ENCODE measurements at regions not wholly inside any gene's neighbourhood (a gene's known extent, or its start where the extent isn't known, plus 50 kb on each side); places are given as distances from the start of the nearest gene placed in this dataset.

DNA sequence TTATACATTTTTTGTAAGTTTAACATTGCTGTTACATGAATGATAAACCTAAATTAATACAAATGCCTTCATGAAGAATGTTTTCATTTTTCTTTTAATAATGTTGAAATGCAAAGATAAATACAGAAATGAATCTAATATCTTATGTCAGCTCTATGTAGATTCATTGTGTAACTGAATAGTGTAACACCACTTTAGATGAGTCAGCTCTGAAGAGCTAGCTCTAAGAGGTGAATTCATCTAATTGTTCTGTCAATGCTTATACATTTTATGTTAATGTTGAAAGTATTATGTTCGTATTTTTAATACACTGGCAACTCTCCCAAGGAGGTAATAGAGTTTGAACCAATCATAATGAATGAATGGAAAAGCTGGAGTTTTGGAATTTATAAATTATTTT, 146.9 kb upstream of the FMR1 start:
- no peaks in the 10 kb centered on the region for H3K4me1 Mint-ChIP-seq
- POLR2A ChIA-PET, result no interaction called here
- H3K27me3 Mint-ChIP-seq, result no peaks in the 10 kb centered on the region
- no peaks in the 10 kb centered on the region for H3K9me3 Mint-ChIP-seq
- no peak for ATAC-seq (ENCODE audit: low read depth)
- TF ChIP-seq, protein P1, sequence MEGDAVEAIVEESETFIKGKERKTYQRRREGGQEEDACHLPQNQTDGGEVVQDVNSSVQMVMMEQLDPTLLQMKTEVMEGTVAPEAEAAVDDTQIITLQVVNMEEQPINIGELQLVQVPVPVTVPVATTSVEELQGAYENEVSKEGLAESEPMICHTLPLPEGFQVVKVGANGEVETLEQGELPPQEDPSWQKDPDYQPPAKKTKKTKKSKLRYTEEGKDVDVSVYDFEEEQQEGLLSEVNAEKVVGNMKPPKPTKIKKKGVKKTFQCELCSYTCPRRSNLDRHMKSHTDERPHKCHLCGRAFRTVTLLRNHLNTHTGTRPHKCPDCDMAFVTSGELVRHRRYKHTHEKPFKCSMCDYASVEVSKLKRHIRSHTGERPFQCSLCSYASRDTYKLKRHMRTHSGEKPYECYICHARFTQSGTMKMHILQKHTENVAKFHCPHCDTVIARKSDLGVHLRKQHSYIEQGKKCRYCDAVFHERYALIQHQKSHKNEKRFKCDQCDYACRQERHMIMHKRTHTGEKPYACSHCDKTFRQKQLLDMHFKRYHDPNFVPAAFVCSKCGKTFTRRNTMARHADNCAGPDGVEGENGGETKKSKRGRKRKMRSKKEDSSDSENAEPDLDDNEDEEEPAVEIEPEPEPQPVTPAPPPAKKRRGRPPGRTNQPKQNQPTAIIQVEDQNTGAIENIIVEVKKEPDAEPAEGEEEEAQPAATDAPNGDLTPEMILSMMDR (IDR thresholded peaks at IDR 0.05), result no peak
- no peak overlapping the region for H3K4me3 Mint-ChIP-seq
- CTCF ChIA-PET, result no interaction called here
- no peak for DNase-seq
- no peaks in the 10 kb centered on the region for H3K36me3 Mint-ChIP-seq (ENCODE audit: low read depth)
- H3K27ac Mint-ChIP-seq, result no peak overlapping the region
- intact Hi-C loops (cut with micrococcal nuclease), result no loop called here

- Mint-ChIP-seq H3K27ac (no peak overlapping the region), H3K4me1 (no peaks in the 10 kb centered on the region), H3K36me3 (ENCODE audit: low read depth) (no peaks in the 10 kb centered on the region), H3K4me3 (no peak overlapping the region), H3K9me3 (no peaks in the 10 kb centered on the region), H3K27me3 (no peaks in the 10 kb centered on the region)
- no peak for DNase-seq
- ChIA-PET CTCF (no interaction called here), POLR2A (no interaction called here)
- TF ChIP-seq, protein P1 (IDR thresholded peaks at IDR 0.05), result no peak
- intact Hi-C loops (cut with micrococcal nuclease), result no loop called here
- no peak for ATAC-seq (ENCODE audit: low read depth)
These were observed 140.9 kb upstream of the FMR1 start for GRCh38 chrX:147770858-147771257.

- CTCF ChIA-PET, result no interaction called here
- ATAC-seq (ENCODE audit: low read depth) (no peak), DNase-seq (no peak)
- no peak overlapping the region for H3K4me3 Mint-ChIP-seq
- POLR2A ChIA-PET, result no interaction called here
- no peaks in the 10 kb centered on the region for H3K36me3 Mint-ChIP-seq (ENCODE audit: low read depth)
- no peaks in the 10 kb centered on the region for H3K9me3 Mint-ChIP-seq
- H3K4me1 Mint-ChIP-seq, result no peaks in the 10 kb centered on the region
- TF ChIP-seq, protein P1 (IDR thresholded peaks at IDR 0.05), result no peak
- H3K27me3 Mint-ChIP-seq, result no peaks in the 10 kb centered on the region
- intact Hi-C loops (cut with micrococcal nuclease), result no loop called here
- H3K27ac Mint-ChIP-seq, result no peak overlapping the region
These were observed 134.7 kb upstream of the FMR1 start for GRCh38 chrX:147776988-147777387.

- no peaks in the 10 kb centered on the region for H3K36me3 Mint-ChIP-seq (ENCODE audit: low read depth)
- no peak overlapping the region for H3K4me3 Mint-ChIP-seq
- H3K27me3 Mint-ChIP-seq, result no peaks in the 10 kb centered on the region
- ATAC-seq (ENCODE audit: low read depth) (no peak), DNase-seq (no peak)
- TF ChIP-seq, protein P1 (IDR thresholded peaks at IDR 0.05), result no peak
- ChIA-PET CTCF (no interaction called here), POLR2A (no interaction called here)
- intact Hi-C loops (cut with micrococcal nuclease), result no loop called here
- no peak overlapping the region for H3K27ac Mint-ChIP-seq
- no peaks in the 10 kb centered on the region for H3K4me1 Mint-ChIP-seq
- H3K9me3 Mint-ChIP-seq, result no peaks in the 10 kb centered on the region
These were observed 132.5 kb upstream of the FMR1 start for GRCh38 chrX:147779173-147779572.

GRCh38 chrX:147781844-147782243, 129.9 kb upstream of the FMR1 start:
- POLR2A ChIA-PET, result no interaction called here
- no peaks in the 10 kb centered on the region for H3K36me3 Mint-ChIP-seq (ENCODE audit: low read depth)

More at GRCh38 chrX:147781844-147782243, 129.9 kb upstream of the FMR1 start:
- intact Hi-C loops (cut with micrococcal nuclease), result no loop called here
- Mint-ChIP-seq H3K27ac (no peak overlapping the region), H3K4me3 (no peak overlapping the region), H3K4me1 (no peaks in the 10 kb centered on the region), H3K27me3 (no peaks in the 10 kb centered on the region), H3K9me3 (no peaks in the 10 kb centered on the region)
- CTCF ChIA-PET, result no interaction called here
- TF ChIP-seq, protein P1 (IDR thresholded peaks at IDR 0.05), result no peak
- DNase-seq (no peak), ATAC-seq (ENCODE audit: low read depth) (no peak)

Data from activated B cell treated with CpG ODN at 0.5 μM for 24 hours (primary cell).